ENCODE measurements at regions not wholly inside any gene's neighbourhood (a gene's known extent, or its start where the extent isn't known, plus 50 kb on each side); places are given as distances from the start of the nearest gene placed in this dataset.

- Histone ChIP-seq H3K4me3 (ENCODE audit: low read depth, low read length) (no peak overlapping the region), H3K27me3 (replicated peaks) (no peaks in the 10 kb centered on the region), H3K27ac (no peak overlapping the region), H3K36me3 (replicated peaks) (no peaks in the 10 kb centered on the region)
- in situ Hi-C loops (cut with HindIII; ENCODE audit: low pct_ligation_motif_present, low sequenced_read_pairs): no loop called here
- no peak for DNase-seq
- TF ChIP-seq CTCF (IDR thresholded peaks at IDR 0.05; ENCODE audit: low read depth, low read length, missing control alignments): no peak
Measured at GRCh38 chr18:70523792-70524182, 234.9 kb downstream of the SOCS6 start.

GRCh38 chr18:70523035-70523791 is 234.4 kb downstream of the SOCS6 start:
- Histone ChIP-seq H3K27ac (no peak overlapping the region), H3K36me3 (replicated peaks) (no peaks in the 10 kb centered on the region), H3K27me3 (replicated peaks) (no peaks in the 10 kb centered on the region), H3K4me3 (ENCODE audit: low read depth, low read length) (no peak overlapping the region)
- TF ChIP-seq CTCF (IDR thresholded peaks at IDR 0.05; ENCODE audit: low read depth, low read length, missing control alignments): no peak
- DNase-seq: no peak
- in situ Hi-C loops (cut with HindIII; ENCODE audit: low pct_ligation_motif_present, low sequenced_read_pairs): no loop called here

GRCh38 chr18:70522183-70522680 is 233.4 kb downstream of the SOCS6 start:
- Histone ChIP-seq H3K36me3 (replicated peaks) (no peaks in the 10 kb centered on the region), H3K4me3 (ENCODE audit: low read depth, low read length) (no peak overlapping the region), H3K27me3 (replicated peaks) (no peaks in the 10 kb centered on the region), H3K27ac (no peak overlapping the region)
- in situ Hi-C loops (cut with HindIII; ENCODE audit: low pct_ligation_motif_present, low sequenced_read_pairs): no loop called here
- DNase-seq: no peak
- TF ChIP-seq CTCF (IDR thresholded peaks at IDR 0.05; ENCODE audit: low read depth, low read length, missing control alignments): no peak

- no peak for TF ChIP-seq CTCF (IDR thresholded peaks at IDR 0.05; ENCODE audit: low read depth, low read length, missing control alignments)
- Histone ChIP-seq H3K27me3 (replicated peaks) (no peaks in the 10 kb centered on the region), H3K36me3 (replicated peaks) (no peaks in the 10 kb centered on the region), H3K4me3 (ENCODE audit: low read depth, low read length) (no peak overlapping the region), H3K27ac (no peak overlapping the region)
- in situ Hi-C loops (cut with HindIII; ENCODE audit: low pct_ligation_motif_present, low sequenced_read_pairs): no loop called here
- DNase-seq: no peak
Measured at GRCh38 chr18:70520867-70521266, 232.0 kb downstream of the SOCS6 start.

- H3K36me3 ChIP-seq (replicated peaks): no peaks in the 10 kb centered on the region
- no peak overlapping the region for H3K4me3 ChIP-seq (ENCODE audit: low read depth, low read length)
- DNase-seq: no peak
- no peak for TF ChIP-seq CTCF (IDR thresholded peaks at IDR 0.05; ENCODE audit: low read depth, low read length, missing control alignments)
- H3K27me3 ChIP-seq (replicated peaks): no peaks in the 10 kb centered on the region
- no peak overlapping the region for H3K27ac ChIP-seq
- in situ Hi-C loops (cut with HindIII; ENCODE audit: low pct_ligation_motif_present, low sequenced_read_pairs): no loop called here
Measured at GRCh38 chr18:70513502-70514171, 224.8 kb downstream of the SOCS6 start.

Measured in brain microvascular endothelial cell (primary cell).